ENCODE measurements at regions not wholly inside any gene's neighbourhood (a gene's known extent, or its start where the extent isn't known, plus 50 kb on each side); places are given as distances from the start of the nearest gene placed in this dataset.

DNA sequence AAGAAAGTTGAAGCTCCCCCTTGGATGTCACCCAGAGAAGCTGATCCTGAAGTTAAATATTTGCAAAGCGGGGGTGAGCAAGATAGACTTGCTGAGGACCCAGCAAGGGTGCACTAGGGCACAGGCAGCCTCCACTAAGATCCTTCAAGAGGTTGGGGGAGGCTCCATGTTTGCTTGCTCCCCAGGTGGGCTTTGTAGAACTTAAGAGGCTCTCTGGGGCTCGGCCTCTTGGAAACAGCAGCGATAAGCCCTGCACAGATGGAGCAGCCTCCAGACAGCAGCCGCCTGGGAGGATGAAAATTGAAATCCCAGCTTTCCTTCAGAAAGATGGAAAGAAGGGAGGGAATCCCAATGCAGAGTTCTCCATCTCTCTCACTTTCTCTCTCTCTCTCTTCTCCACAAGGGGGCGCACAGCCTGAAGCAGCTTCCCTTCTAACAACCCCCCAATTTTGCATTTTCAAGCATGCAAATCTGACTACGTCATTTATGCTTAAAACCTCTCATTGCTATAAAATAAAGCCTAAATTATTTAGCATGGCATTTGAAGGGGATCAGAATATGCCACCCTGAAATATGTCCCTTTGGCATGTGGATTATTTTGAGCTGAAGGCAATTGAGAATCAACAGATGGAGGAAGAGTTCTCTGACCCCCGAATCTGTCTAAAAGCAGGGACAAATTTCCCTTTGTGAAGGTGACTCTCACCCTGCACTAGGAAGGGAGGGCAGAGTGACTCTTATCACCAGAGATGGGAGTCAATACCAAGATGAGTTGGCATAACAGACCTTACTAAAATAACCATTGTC is 185.7 kb upstream of the KLHL29 start:
- no peak overlapping the region for H3K4me3 ChIP-seq (ENCODE audit: low read length)
- peak; percentile 10 for DNase-seq (ENCODE audit: low read depth, low spot score)

- DNase-seq (ENCODE audit: low read depth, low spot score) = no peak
These were observed 184.8 kb upstream of the KLHL29 start for GRCh38 chr2:23200068-23200786.

DNA sequence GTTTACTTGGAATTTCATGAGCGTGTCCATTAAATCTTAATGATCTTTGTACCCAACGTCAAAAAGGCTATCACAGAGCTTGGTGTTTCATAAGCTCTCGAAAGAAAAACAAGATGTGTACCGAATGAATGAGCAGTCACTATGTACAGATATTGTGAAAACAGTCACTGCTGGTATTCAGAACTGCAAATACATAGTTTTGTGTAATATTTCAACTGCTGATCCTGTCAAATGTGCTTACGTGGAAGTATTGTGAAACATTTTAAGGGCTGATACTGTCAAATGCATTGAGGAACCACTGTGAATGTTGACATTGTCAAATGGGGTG is 184.2 kb upstream of the KLHL29 start:
- no peak for DNase-seq (ENCODE audit: low read depth, low spot score)
- H3K4me3 ChIP-seq (ENCODE audit: low read length) = no peak overlapping the region

More at GRCh38 chr2:23200068-23200786, 184.8 kb upstream of the KLHL29 start:
- no peak overlapping the region for H3K4me3 ChIP-seq (ENCODE audit: low read length)

DNA sequence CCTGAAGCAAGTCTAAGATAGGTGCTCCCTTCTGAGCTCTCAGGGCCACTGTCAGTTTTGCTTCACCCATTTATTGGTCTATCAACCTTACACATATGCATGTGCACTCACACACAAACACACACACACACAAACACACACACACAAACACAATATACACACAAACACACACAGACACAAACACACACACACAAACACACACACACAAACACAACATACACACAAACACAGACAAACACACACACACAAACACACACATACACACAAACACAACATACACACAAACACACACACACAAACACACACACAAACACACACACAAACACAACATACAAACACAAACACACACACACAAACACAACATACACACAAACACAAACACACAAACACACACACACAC is 181.6 kb upstream of the KLHL29 start:
- DNase-seq (ENCODE audit: low read depth, low spot score) = no peak
- no peak overlapping the region for H3K4me3 ChIP-seq (ENCODE audit: low read length)

GRCh38 chr2:23204685-23205242 is 180.2 kb upstream of the KLHL29 start:
- DNase-seq (ENCODE audit: low read depth, low spot score) = no peak
- no peak overlapping the region for H3K4me3 ChIP-seq (ENCODE audit: low read length)

GRCh38 chr2:23206650-23207049 is 178.3 kb upstream of the KLHL29 start:
- no peak for DNase-seq (ENCODE audit: low read depth, low spot score)
- H3K4me3 ChIP-seq (ENCODE audit: low read length) = no peak overlapping the region

DNA sequence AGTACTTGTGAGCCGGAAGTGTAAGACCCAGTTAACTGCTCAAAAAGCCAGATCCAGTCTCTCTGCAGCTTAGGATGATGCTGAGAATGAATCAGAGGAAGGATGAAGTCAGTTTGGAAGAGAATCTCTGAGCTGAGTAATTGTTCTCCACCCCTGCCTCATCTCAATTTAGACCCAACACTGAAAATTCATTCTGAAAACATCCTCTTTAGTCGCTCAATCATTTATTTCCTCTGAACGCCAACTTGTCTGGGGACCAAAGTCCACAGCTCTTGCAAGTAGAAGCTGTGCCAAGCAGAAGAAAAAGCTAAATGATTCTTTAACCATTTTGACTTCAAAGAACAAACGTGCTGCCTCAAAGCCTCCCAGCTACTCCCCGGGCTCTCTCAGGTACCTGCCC is 177.1 kb upstream of the KLHL29 start:
- no peak overlapping the region for H3K4me3 ChIP-seq (ENCODE audit: low read length)
- DNase-seq (ENCODE audit: low read depth, low spot score) = no peak

DNA sequence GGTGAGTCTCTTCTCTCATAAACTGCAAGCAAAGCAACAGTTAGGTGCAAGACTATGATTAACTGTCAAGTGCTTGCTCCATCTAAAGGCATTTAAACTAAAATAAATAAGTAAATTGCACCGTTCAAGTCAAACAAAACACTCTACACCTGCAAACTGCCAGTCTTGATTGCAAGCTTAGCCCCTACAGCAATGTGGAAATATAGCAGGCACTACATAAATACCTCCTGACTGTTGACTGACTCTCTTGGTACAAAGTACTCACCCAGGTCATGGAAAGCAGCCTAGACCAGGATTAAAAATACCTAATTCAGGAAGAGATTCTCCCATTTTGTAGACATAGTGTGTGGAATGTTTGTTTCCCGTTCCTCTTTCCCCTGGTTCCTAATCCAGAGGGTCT is 176.6 kb upstream of the KLHL29 start:
- H3K4me3 ChIP-seq (ENCODE audit: low read length) = no peak overlapping the region
- DNase-seq (ENCODE audit: low read depth, low spot score) = no peak

DNA sequence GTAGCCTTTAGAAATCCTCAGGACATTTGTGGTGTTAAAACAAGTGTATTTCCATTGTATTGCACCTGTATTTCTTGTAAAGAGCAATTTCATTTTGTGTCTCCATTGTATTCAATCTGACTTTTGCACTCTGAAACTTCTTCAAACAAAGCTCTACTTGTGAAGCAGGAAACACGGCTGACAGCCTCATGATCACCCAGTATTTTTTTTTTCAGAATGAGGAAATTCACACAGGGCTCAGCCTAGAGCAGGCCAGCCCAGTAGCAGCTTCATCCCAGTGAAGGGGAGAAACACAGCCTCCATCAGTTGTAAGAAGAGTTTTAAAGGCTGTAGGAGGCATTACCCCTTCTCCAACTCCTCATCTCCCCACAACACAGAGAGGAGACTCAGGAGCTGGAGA is 175.9 kb upstream of the KLHL29 start:
- no peak overlapping the region for H3K4me3 ChIP-seq (ENCODE audit: low read length)
- no peak for DNase-seq (ENCODE audit: low read depth, low spot score)

- no peak for DNase-seq (ENCODE audit: low read depth, low spot score)
- no peak overlapping the region for H3K4me3 ChIP-seq (ENCODE audit: low read length)
These were observed 172.9 kb upstream of the KLHL29 start for GRCh38 chr2:23211987-23212583.

DNA sequence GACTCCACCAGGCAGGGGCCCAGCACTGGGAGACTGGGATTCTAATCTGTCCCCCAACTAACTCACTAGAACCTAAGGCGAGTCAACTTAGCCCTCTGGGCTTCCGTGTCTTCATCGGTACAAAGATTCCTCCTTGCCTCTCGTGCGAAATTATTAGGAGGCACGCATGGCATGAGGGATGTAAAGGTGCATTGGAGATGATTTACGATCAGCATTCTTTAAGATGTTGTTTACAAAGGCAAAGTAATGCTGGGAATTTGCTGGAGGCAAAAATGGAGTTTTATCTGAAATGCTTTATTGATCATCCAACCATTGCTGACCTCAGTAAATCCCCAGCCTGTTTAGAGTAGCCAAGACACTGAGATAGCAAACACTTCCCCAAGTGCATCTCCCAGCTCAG is 171.8 kb upstream of the KLHL29 start:
- H3K4me3 ChIP-seq (ENCODE audit: low read length) = no peak overlapping the region

DNA sequence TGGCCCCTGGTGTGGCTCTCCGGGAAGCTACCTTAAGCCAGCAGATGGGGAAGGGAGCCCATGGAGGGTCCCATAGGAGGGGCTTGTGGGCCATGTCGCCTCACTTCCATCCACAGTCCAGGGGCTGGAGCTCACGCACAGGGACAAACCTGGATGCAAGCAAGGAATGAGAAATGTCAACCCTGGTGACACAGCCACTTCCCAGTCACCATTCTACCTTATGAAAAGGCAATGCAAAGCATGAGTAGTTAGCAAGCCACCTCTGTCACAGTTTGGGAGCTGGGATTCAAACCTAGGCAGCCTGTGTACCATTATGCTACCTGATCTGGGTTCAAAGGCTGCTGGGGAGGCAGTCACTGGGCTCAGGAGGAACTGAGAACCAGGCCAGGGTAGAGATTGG is 170.0 kb upstream of the KLHL29 start:
- no peak for DNase-seq (ENCODE audit: low read depth, low spot score)
- no peak overlapping the region for H3K4me3 ChIP-seq (ENCODE audit: low read length)

More for the DNA sequence above, 171.8 kb upstream of the KLHL29 start:
- DNase-seq (ENCODE audit: low read depth, low spot score) = no peak

GRCh38 chr2:23219666-23220065 is 165.3 kb upstream of the KLHL29 start:
- no peak overlapping the region for H3K4me3 ChIP-seq (ENCODE audit: low read length)
- no peak for DNase-seq (ENCODE audit: low read depth, low spot score)

DNA sequence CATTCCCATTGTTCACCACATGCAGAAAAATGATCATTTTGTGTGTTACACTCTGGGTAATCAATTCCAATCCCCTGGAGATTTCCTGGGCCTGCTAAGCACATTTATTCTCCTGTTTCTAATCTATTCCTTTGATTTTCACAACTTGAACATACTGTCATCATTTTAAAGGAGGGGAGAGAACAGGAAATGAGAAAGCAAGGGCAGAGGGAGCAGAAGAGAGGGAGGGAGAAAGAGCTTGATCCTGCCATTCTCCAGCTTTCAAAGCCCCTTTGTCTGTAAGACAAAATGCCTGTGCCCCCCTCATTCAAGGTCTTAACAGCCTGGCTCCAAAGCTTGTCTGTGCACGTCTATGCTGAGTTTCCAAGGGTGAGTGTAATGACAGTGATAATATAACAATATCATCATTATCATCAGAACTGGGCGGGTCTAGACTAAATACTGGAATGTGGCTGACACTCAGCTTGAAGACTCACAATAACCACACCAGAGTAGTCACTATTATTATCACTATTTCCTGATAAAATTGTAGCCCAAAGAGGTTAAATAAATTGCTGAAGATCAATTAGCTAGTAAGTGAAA is 164.4 kb upstream of the KLHL29 start:
- no peak overlapping the region for H3K4me3 ChIP-seq (ENCODE audit: low read length)
- DNase-seq (ENCODE audit: low read depth, low spot score) = no peak

- H3K4me3 ChIP-seq (ENCODE audit: low read length) = no peak overlapping the region
- no peak for DNase-seq (ENCODE audit: low read depth, low spot score)
These were observed 163.7 kb upstream of the KLHL29 start for GRCh38 chr2:23221236-23221635.

- no peak overlapping the region for H3K4me3 ChIP-seq (ENCODE audit: low read length)
- DNase-seq (ENCODE audit: low read depth, low spot score) = no peak
These were observed 163.1 kb upstream of the KLHL29 start for GRCh38 chr2:23221901-23222300.

- H3K4me3 ChIP-seq (ENCODE audit: low read length) = no peak overlapping the region
- no peak for DNase-seq (ENCODE audit: low read depth, low spot score)
These were observed 154.1 kb upstream of the KLHL29 start for GRCh38 chr2:23230885-23231284.

GRCh38 chr2:23231865-23232264 is 153.1 kb upstream of the KLHL29 start:
- H3K4me3 ChIP-seq (ENCODE audit: low read length) = no peak overlapping the region
- no peak for DNase-seq (ENCODE audit: low read depth, low spot score)

DNA sequence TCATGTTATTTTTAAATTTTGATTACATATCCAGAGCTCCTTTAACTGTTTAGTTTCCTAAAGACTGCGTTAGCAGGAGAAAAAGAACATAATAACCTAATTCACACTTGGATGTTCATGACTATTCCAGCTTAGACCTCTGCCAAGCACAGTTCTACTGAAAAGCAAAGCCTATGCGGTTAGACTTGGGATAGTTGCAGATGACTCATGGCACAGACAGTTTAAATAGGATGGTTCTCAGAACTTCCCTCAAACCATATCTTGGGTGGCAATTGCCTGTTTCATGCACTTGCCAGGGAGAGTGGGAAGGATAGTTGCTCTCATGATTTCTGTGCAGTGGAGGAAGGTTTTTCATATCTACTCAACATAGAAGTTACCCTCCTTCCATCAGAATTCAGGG is 149.7 kb upstream of the KLHL29 start:
- no peak overlapping the region for H3K4me3 ChIP-seq (ENCODE audit: low read length)
- DNase-seq (ENCODE audit: low read depth, low spot score) = no peak

- no peak for DNase-seq (ENCODE audit: low read depth, low spot score)
- H3K4me3 ChIP-seq (ENCODE audit: low read length) = no peak overlapping the region
These were observed 149.2 kb upstream of the KLHL29 start for GRCh38 chr2:23235736-23236135.

Data from Jurkat, Clone E6-1 (cell line).